ENCODE measurements at regions not wholly inside any gene's neighbourhood (a gene's known extent, or its start where the extent isn't known, plus 50 kb on each side); places are given as distances from the start of the nearest gene placed in this dataset.

GRCh38 chr3:16686679-16687078, 81.5 kb upstream of the DAZL start:
- Histone ChIP-seq H3K27me3 (ENCODE audit: control insufficient read depth, insufficient read depth, low read length) (no peaks in the 10 kb centered on the region), H3K36me3 (ENCODE audit: control insufficient read depth, insufficient read depth, low read length) (no peaks in the 10 kb centered on the region), H3K4me3 (ENCODE audit: low read depth, low read length) (no peak overlapping the region)
- no peak for TF ChIP-seq CTCF (IDR thresholded peaks at IDR 0.05; ENCODE audit: insufficient read depth, low read length, severe bottlenecking)
- FAIRE-seq (no peak), DNase-seq (ENCODE audit: low read depth) (no peak)

GRCh38 chr3:16687221-16687620, 82.0 kb upstream of the DAZL start:
- DNase-seq (ENCODE audit: low read depth): no peak
- TF ChIP-seq CTCF (IDR thresholded peaks at IDR 0.05; ENCODE audit: insufficient read depth, low read length, severe bottlenecking): no peak
- FAIRE-seq: no peak
- Histone ChIP-seq H3K36me3 (ENCODE audit: control insufficient read depth, insufficient read depth, low read length) (no peaks in the 10 kb centered on the region), H3K27me3 (ENCODE audit: control insufficient read depth, insufficient read depth, low read length) (no peaks in the 10 kb centered on the region), H3K4me3 (ENCODE audit: low read depth, low read length) (no peak overlapping the region)

- H3K36me3 ChIP-seq (ENCODE audit: control insufficient read depth, insufficient read depth, low read length): no peaks in the 10 kb centered on the region
- FAIRE-seq (no peak), DNase-seq (ENCODE audit: low read depth) (no peak)
- no peak for TF ChIP-seq CTCF (IDR thresholded peaks at IDR 0.05; ENCODE audit: insufficient read depth, low read length, severe bottlenecking)
- H3K27me3 ChIP-seq (ENCODE audit: control insufficient read depth, insufficient read depth, low read length): peaks cover 2% of the 10 kb centered on the region
- H3K4me3 ChIP-seq (ENCODE audit: low read depth, low read length): no peak overlapping the region
Measured at GRCh38 chr3:16692486-16693344, 87.5 kb upstream of the DAZL start.

GRCh38 chr3:16693820-16694219, 88.6 kb upstream of the DAZL start:
- no peak for FAIRE-seq
- peaks cover 2% of the 10 kb centered on the region for H3K27me3 ChIP-seq (ENCODE audit: control insufficient read depth, insufficient read depth, low read length)
- no peak for TF ChIP-seq CTCF (IDR thresholded peaks at IDR 0.05; ENCODE audit: insufficient read depth, low read length, severe bottlenecking)
- no peak for DNase-seq (ENCODE audit: low read depth)
- H3K36me3 ChIP-seq (ENCODE audit: control insufficient read depth, insufficient read depth, low read length): no peaks in the 10 kb centered on the region
- H3K4me3 ChIP-seq (ENCODE audit: low read depth, low read length): no peak overlapping the region

GRCh38 chr3:16695710-16696109, 90.5 kb upstream of the DAZL start:
- FAIRE-seq (no peak), DNase-seq (ENCODE audit: low read depth) (no peak)
- Histone ChIP-seq H3K4me3 (ENCODE audit: low read depth, low read length) (no peak overlapping the region), H3K36me3 (ENCODE audit: control insufficient read depth, insufficient read depth, low read length) (no peaks in the 10 kb centered on the region), H3K27me3 (ENCODE audit: control insufficient read depth, insufficient read depth, low read length) (peaks cover 2% of the 10 kb centered on the region)
- no peak for TF ChIP-seq CTCF (IDR thresholded peaks at IDR 0.05; ENCODE audit: insufficient read depth, low read length, severe bottlenecking)
